ENCODE measurements at regions not wholly inside any gene's neighbourhood (a gene's known extent, or its start where the extent isn't known, plus 50 kb on each side); places are given as distances from the start of the nearest gene placed in this dataset.

DNA sequence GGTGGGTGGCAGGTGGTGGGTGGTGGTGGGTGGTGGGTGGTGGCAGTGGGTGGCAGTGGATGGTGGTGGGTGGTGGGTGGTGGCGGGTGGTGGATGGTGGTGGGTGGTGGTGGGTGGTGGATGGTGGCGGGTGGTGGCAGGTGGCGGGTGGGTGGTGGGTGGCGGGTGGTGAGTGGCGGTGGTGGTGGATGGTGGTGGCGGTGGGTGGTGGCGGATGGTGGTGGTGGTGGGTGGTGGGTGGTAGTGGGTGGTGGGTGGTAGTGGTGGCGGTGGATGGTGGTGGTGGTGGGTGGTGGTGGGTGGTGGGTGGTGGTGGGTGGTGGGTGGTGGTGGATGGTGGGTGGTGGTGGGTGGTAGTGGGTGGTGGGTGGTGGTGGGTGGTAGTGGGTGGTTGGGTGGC is 423.8 kb upstream of the PSMD7 start (continued):
- TF ChIP-seq KDM1A (IDR thresholded peaks at IDR 0.05; ENCODE audit: borderline replicate concordance, low read length) (no peak), POLR2A (IDR thresholded peaks at IDR 0.05; ENCODE audit: control extremely low read depth in 1 of 2, low read depth in 2 of 2, low read length in 2 of 2) (no peak), RFX5 (IDR thresholded peaks at IDR 0.05; ENCODE audit: borderline replicate concordance, low read depth, low read length) (no peak), EGR1 (IDR thresholded peaks at IDR 0.05; ENCODE audit: borderline replicate concordance, low read depth, low read length) (no peak), RBBP5 (IDR thresholded peaks at IDR 0.05; ENCODE audit: borderline replicate concordance, low read depth, low read length) (no peak), CBX5 (IDR thresholded peaks at IDR 0.05; ENCODE audit: low read depth, low read length) (no peak)

Measured in H1 (cell line).